ENCODE measurements at regions not wholly inside any gene's neighbourhood (a gene's known extent, or its start where the extent isn't known, plus 50 kb on each side); places are given as distances from the start of the nearest gene placed in this dataset.

DNA sequence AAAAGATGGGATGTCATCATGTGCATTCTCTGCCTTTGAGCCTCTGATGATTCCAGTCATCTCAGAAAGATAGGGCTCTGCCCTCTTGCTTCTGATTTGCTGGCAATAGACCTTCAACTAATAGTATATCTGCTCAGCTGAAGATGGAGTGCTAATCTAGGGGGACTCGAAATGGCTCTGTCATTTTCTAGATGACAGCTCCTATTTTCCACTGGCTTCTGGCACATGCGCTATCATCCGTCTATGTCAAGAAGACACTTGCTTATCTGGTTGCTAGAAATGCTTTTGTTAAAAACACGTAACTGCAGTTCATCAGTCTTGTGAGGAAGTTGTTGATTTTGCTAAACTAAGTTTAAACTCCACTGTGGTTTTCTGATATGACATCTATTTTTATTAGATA lies 265.5 kb upstream of the ZNF608 start:
- DNase-seq = no peak

DNA sequence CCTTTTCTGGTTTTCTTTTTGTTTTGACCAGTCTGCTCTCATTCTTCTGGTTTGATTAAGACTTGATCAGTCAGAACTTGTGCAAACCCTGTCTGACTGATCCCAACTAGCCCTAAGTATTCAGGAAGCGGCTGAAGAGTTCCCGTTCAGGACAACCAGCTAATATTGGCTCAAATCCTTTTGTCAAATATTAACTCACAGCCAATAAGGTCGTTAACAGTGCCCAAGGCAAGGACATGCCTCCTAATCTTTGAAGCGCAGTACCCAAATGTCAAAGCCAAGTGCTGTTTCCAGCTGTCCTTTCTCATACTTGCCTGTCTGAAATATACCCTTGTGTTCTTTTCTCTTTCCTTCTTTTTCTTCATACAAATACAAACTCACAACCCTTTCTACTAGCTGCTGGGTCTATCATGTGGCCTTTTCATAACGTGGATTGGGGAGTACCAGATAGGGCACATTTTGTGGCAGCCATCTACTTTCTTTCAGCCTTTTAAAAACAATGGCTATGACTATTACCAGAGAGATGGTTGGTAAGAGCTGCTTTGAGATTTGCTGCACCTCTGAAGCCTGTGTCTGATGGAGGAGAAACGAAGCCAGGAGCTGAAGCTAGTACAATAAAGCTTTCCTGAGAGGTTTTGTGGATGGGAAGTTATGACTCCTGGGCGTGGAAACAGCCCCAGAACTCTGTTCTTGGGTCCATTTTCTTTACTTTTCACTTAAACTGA lies 266.4 kb upstream of the ZNF608 start:
- DNase-seq = no peak

- DNase-seq = no peak
Measured at GRCh38 chr5:125014202-125014601, 267.8 kb upstream of the ZNF608 start.

DNA sequence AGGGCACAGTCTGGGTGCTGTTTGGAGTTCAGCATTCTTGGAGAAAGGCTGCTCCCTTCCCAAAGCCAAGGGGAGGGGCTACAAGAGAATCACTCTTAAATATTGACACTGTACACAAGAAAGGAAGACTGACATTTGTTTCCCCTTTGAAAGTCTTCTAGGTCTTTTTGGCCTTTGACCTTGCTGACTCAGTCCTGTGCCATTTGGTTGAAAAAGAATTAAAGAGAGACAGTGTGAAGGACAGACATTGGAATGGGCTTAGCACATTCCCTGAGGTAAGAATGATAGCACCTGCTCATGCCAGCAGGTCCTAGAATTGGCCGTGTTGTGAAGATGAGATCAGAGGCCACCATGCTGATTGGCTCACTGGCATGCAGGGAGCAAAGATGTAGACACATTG lies 271.4 kb upstream of the ZNF608 start:
- no peak for DNase-seq

DNA sequence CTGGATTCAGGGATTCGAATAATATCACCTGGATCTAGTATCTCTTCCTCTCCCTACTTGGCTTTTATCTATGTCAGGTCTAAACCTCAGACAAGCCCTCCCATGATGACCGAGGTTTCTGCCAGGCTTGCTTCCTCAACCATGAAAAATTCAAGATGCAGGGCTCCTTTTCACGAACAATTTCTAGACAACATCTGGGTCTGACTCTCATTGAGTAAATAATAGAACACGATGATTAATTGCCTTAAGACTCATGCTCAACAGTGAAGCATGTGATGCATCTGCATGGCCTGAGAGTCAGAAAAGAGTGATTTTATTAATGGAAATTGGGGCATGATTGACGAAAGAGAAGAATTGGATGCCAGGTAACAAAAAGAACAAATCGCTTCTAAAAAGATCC lies 277.2 kb upstream of the ZNF608 start:
- no peak for DNase-seq

DNA sequence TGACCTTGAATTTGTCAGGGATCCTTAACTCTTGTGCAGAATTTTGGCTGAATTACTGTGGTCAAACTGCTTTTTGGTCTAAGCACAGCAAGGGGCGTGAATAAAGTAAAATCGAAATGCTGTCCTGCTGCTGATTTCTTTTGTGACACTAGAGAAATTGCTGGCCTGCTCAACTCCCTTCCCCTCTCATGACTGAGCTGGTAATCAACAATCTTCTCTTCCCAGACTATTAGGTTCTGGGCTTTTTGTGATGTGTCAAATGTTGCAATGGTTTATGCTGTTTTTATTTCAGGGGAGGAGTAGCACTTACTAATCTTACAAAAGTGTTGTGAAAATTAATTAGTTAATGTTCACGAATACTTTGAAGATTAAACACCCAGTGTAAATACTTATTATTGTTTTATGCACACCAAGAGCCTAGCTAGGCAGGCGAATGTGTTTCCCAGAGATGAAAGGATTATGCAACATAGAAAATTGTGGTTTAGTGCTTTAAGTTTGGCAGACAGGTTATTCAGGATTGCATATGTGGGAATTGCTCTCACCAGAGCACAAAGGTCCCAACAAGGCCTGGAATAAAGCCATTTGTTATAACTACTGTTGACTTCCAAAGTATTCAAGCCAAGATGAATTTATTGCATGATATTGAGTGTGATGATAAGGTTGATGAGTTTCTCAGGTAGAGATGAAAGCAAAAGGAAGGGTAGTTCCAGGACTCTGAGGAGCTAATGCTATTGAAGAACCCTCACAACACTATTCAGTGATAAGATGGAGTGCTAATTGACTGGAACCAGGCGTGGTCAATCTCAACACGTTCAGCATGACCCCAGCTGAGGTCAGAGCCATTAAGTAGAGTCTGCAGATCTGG lies 280.7 kb upstream of the ZNF608 start:
- no peak for DNase-seq

GRCh38 chr5:125032286-125032685 lies 285.8 kb upstream of the ZNF608 start:
- DNase-seq = no peak

DNA sequence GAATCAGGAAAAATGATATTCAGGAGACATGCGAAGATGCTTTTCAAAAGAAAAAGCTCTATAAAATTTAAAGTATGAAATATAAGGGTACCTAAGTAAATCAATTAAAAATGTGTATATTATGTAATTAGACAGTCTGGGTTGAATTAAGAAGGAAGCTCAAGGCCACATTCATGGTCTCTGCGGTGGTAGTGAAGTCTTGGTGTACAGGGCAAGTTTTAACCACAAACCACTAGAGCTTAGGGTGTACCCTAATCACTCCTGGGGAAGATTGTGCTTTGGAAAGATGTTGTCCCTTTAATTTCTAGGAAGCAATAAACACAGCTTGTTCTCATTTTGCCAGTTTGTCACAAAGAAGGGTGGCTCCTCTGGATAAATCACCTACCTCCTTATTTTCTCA lies 287.2 kb upstream of the ZNF608 start:
- no peak for DNase-seq

DNA sequence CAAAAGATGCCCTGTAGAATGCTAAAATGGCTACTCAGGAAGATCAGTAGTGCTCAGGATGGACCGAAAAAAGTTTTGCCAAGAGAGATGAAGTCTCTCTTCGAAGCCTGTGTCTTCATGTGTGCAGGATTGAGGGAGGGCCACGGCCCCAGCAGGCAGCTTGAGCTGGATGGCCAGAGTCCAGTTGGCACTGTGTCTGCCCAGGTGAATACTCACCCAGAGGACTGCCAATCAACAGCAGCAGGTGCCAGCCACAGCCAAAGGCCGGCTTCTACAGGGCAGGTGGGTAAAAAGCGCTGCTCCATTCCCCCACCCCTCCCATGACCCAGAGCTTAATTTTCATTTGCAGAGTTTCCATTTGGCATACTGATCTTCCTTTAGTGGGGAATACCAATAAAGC lies 287.9 kb upstream of the ZNF608 start:
- no peak for DNase-seq

DNA sequence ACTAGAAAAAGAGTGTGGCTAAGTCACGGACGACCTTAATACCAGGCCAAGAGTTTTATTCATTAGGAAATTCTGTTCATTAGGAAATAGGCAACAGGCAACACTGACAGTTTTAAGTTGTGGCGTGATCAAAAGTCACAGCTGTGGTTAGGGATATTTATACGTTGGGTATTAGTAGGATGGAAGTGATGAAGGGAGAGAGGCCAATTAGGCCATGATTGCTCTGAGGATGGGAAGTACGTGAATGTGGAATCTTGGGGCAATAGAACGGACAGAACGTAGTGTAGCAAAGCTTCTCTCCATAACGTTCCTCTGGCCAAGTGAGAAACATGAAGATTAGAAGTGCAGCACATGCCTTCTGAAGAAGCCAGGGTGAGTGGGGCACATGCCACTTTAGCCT lies 290.1 kb upstream of the ZNF608 start:
- no peak for DNase-seq

GRCh38 chr5:125037020-125037419 lies 290.6 kb upstream of the ZNF608 start:
- no peak for DNase-seq

DNA sequence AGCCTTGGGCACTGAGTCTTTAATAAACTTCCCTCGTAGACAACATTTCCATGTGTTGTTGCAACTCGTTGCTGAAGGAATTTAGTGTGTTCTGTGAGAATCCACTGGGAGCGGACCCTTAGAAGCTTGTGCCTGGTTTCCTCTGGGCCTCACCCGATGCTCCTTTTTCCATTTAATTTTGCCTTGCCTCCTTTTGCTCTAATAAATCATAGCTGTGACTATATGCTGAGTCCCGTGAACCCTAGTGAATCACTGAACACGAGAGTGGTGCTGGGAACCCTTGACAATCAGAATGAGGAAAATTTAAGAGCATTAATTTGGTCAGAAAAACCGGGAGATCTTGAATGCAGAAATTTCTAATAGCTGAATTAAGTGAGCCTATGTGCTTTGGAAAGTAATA lies 291.1 kb upstream of the ZNF608 start:
- DNase-seq = no peak

- no peak for DNase-seq
Measured at GRCh38 chr5:125038477-125038876, 292.0 kb upstream of the ZNF608 start.

DNA sequence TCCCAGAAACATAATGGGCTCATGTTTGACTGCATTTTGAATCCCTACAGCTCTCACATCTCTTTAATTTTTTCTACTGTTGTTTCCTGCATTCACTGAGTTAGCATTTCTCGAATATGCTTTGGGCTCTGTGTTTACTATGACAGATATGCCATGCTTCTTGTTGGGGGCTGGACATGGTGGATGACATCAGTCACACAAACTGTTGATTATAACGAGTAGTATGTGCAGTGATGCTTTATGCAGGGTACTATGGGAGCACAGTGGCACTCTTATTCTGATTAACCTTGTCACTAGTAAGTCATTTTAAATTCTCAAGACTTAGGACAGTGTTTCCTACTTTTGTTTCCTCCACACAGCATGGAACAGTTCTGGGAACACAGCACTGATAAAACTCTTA lies 295.4 kb upstream of the ZNF608 start:
- DNase-seq = no peak

DNA sequence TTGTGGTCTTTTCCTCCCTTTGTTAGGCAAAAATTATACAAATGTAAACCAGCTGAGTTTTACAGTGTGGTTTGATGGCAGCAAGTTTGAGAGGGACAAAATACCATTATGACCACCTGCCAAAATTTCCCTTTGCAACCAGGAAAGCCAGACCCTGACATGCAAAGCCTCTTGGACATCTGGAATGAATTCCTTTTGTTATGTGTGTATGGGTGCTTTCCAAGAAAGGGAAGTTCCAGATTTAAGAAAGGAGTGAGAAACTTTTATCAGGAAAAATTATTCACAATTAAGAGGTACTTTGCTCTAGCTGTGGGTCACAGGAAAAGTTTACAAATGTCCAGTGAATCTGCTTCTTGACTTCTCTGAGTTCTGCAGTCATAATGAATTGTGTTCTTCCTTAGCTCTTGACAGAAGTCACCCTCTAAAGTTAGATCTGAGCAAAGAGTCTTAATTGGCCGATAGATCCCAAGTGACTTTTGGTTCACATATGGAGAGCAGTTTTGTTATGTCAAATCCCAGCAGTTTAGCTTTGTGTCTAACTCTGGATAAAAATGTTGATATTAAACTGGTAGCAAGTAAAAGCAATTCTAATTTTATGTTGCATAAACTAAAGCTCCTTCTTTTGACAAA lies 295.9 kb upstream of the ZNF608 start:
- DNase-seq = no peak

DNA sequence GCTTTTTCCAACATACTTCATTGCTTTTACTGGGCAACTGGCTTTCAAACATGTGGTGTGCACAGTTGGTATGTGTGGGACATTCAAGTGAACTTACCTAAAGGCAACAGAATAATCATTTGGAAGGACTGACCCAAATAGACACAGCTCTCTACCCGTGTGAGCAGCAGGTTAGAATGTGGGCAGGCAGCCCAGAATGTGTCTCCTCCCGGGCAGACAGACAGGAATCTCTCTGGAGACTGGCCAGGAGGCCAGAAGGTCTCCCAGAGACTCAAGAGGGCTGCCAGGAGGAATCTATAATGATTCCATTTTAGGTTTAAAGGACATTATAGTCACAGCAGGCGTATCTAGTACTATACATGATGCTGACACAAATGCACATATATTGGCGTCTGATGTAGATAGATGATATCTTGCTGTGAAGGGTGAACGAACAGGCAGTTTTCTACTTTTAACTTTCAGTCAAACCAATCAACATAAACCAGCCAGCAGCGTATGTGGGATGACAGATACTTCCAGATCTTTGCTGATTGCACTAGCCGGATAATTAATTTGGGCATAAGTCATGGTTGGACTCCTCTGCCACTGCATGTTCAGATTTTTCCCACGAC lies 297.4 kb upstream of the ZNF608 start:
- no peak for DNase-seq

GRCh38 chr5:125044491-125045282 lies 298.2 kb upstream of the ZNF608 start:
- no peak for DNase-seq

- DNase-seq = no peak
Measured at GRCh38 chr5:125045646-125046045, 299.2 kb upstream of the ZNF608 start.

- DNase-seq = no peak
Measured at GRCh38 chr5:125046838-125047237, 300.4 kb upstream of the ZNF608 start.

GRCh38 chr5:125047871-125048270 lies 301.4 kb upstream of the ZNF608 start:
- DNase-seq = no peak

DNA sequence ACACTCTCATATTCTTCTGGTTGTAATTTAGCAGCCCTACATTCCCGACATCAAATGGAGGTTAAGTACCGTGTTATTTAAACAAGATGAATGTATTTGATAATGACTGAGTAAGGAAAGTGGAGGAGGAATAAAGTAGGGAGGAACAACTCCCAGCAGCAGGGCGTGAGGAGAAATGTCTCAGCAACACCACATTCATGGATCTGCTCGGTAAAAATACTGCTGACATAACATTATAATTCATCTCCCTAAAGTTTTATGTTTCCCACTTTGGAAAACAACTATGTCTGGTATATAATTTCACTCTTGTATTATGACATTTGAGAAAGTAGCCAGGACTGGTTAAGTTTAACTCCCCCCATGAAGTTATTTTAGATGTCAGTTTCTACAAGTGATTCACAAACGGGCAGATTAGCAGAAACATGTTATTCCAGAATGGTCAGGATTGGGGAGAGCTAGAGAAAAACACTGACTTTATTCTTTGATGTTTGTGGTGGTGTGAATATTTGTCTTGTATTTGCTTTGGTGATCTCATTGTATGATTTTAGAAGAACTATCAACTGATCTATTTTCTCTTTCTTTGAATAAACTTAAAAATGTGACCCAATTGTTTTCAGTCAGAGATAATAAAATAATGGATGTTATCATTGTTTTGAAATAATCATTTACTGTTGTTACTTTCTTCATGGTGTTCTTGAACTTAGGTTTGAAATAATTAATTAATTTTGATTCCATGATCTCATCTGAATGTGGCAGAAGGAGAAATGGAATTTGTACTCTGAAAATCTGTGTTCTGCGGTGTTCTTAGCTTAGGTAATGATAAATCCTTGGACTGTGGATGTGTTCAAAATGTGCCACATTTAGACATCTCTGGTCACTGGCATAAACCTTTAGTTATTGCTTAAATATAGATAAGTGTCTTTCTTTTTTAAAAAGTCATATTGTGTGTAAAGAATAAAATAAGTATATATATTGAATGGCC lies 303.6 kb upstream of the ZNF608 start:
- no peak for DNase-seq
